ENCODE measurements at regions not wholly inside any gene's neighbourhood (a gene's known extent, or its start where the extent isn't known, plus 50 kb on each side); places are given as distances from the start of the nearest gene placed in this dataset.

DNA sequence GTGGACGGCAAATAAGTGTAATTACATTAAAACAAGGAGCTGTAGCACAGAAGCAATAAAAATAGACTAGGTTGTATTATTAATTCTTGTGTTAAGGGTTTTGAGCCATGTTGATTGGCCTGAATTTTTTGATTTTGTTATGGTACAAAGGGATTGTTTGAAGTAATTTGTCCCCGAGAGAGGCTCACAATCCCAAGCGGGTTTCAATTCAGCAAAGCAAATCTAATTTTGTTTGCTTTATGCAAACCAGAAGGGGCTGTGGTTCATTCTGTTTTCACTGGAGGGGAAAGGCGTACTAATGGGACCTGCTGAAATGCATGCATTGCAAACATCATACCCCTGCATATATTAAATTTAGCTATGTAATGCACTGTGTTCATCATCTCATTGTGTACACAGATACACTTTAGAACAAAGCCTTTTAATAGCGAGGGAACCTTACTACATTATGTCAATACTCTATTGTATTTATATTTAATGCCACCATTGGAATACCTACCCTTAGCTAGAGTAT is 379.5 kb upstream of the POU3F2 start:
- no peak for DNase-seq (ENCODE audit: low read depth, low spot score)

DNA sequence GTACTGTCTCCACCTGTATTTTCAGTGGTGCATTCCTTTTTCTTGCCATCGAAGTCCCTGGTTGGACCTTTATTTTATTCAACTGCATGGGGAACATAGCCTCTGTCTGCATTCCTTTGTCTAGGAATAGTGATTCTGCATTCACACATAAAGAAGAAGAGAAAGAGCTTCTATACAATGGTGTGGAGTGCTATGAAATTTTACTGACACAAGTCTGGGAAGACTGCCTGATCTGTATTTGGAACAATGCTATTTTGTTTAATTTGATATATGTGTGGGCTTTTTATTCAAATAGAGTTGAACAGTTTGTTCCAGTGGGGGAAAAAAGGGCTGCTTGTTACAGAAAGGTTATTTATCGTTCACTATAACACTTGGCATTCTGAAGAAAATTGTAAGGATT is 375.7 kb upstream of the POU3F2 start:
- no peak for DNase-seq (ENCODE audit: low read depth, low spot score)

DNA sequence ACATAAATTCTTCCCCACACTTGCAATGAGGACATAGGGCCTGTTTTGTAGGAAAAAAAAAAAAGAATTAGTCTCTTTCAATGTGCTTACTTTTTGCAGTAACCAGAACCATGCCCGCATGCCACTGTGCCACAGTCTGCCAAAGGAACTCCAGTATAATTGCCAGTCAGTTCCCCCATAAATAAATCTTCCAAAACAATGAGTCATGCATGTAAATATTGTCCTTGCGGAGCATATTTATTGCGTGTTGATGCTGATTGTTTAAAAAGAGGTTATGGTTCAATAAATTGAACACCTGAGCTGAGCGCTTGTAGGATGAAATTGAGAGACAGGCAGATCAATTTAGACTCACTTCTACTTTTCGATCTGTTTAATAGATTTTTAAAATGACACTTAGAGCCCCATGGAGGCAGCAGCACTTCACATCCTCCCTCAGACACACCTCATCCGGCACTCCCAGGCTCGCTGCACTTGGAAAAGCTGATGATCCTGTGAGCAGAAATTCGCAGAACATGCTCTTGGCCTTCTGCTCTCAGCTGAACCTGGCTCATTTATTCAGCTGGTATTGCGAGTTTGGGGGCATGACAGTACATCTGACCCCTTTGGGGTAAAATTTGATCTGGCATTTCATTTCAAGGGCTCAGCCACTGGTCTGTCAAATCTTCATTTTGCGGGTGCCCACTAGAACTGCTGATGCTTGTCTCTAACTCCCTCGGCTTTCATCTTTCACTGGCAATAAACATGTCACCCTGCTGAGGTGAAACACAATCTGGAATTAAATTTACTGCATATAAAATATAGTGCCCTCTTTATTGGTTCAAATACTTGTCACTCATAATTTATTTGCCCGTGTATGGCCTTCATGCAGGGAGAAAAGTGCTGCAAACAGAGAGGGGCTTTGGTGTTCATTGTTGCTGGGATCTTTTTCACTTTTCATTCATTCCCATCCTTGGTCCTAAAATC is 371.1 kb upstream of the POU3F2 start:
- DNase-seq (ENCODE audit: low read depth, low spot score): no peak

DNA sequence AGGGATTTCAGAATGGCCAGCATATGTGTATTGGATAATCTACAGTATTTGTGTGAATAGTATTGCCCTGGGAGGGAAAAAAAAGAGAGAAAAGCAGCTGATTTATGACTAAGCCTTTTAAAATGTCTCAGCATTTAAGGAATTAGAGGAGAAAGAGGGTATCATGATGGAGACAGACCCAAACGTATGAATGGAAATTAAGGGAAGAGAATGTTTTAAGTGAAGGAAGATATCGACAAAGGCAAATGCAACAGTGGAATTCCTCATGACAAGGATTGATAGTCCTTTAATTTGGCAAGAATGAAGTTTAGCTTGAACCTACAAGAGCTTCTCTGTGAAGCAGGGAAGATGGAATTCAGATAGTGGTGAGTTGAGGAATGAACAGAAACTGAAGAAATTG is 367.3 kb upstream of the POU3F2 start:
- no peak for DNase-seq (ENCODE audit: low read depth, low spot score)

DNA sequence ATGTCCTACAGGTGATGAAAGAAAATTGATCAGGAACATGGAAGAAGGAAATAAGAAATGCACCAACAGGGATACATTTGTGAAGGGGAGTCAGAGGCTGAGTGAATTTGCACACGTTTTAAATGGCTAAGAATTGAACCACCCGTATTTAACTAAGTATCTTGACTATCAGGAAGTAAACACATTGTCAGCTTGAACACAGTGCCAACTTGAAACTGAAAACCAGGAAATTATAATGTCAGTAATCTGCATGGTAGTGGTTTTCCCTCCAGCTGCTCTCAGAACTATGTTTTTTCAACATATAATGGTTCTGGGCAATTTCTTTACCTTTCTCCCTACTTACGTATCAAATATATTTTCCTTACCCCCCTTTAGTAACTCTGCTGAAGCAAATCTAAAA is 366.5 kb upstream of the POU3F2 start:
- DNase-seq (ENCODE audit: low read depth, low spot score): no peak

DNA sequence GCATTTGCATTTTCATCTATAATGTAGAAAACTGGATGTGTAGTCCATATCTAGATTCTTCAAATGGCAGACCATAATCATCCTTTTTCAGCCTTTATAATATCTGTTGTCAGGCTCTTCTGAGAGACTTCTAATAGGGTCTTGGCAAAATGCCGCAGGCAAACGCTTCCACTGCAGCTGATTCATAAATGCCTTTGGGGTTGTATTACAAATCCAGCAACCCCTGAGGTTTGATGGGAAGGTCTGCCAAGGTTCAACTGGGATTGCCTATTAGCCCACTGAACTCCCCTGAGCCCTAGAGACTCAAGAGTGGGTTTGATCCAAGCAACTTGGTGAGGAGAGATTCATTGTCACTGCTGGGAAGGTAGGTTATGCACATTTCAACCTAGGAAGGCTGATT is 365.2 kb upstream of the POU3F2 start:
- DNase-seq (ENCODE audit: low read depth, low spot score): no peak

DNA sequence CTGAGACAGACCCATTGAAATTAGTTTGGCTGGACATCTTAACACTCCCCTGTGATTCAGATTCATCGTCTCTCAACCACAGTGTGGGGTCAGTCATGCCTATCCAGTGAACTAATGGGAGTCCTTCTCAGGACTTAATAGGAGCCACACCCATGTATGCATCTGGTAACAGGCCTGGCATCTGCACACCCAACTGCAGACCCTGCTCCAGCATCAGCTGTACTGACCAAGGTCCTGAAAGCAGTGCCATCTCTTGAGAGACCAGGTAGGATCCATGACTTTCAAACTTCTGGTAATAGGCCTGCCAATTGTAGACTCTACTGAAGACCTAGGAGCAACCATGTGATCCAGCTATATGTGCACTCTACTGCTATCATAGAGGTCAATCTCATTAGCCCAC is 363.6 kb upstream of the POU3F2 start:
- no peak for DNase-seq (ENCODE audit: low read depth, low spot score)

DNA sequence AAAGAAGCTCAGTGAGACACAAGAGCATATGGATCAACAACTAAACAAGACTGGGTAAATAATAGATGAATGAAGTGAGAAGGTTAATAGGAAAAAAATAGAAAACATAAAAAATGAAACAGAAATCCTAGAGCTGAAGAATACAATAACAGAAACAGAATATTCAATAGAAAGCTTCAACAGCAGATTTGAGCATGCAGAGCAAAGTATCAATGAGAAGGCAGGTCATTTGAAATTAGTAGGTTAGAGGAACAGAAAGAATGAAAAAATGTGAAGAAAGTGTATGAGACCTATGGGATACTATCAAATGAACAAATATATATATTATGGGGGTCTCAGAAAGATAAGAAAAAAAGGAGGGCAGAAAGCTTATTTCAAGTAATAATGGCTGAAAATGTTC is 362.9 kb upstream of the POU3F2 start:
- no peak for DNase-seq (ENCODE audit: low read depth, low spot score)

DNA sequence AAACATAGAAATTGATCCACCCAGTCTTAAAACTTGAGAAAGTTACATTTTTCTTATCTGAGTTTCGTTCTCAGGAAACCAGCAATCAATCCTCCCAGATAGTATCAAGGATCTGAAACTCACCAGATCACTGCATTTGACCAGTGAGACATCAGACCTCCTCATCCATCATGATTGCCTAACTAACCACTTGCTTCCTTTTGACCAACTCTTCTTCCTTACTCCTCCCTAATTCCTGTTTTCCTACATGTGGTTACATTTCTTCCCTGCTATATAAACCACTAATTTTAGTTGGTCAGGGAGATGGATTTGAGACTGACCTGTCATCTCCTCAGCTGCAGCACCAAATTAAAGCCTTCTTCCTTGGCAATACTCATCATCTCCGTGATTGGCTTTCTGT is 357.1 kb upstream of the POU3F2 start:
- DNase-seq (ENCODE audit: low read depth, low spot score): no peak

DNA sequence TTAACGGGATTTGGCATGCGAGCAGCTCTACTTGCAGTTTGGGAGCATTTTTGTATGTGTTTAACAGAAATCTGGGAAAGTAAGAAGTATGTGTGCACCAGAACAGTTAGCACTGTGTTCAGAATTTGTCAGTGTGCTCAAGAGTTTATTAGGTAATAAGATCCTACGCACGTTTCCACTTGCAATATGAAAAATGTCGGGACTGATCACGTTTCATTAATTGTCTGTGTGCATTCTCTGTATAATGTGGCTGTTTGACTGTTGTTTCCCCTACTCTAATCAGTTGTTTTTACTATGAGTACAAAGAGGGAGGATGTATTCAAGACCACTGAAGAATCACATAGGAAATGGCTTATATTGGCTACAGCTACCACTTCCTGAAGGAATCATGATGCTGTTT is 349.7 kb upstream of the POU3F2 start:
- no peak for DNase-seq (ENCODE audit: low read depth, low spot score)

DNA sequence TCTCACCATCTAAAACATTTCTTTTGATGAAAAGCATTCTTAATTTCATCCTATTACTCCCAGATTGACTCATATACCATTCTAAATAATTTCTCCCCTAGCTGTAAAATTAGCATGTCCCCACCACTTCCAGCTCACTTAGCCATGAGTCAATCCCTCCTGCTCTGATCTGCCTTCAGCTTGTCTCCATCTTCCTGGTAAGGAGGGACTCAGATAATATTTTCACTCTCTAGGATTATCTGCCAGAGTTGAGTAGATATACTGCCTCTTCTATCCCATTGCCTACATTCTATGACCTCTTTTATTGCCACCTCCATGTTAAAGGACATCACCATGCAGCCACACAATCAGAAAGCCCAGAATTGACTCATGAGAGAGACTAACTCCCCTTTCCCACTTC is 348.8 kb upstream of the POU3F2 start:
- no peak for DNase-seq (ENCODE audit: low read depth, low spot score)

DNA sequence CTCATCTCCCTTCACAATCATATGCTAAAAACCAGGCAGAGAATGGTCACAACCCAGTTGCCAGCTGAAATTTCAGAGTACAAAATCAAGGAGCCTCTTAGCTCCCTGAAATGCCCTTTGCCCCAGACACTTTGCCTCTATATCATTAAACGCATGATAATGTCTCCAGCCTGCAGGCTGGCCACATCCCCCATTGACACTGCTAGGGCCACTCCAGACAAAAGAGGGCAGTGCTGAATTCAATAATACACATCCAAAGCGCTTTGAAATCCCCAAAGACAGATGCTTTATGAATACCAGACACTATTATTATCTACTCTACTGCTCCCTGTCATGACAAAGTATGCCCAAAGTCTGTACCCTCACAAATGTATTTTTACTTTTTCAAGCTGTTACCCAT is 348.3 kb upstream of the POU3F2 start:
- no peak for DNase-seq (ENCODE audit: low read depth, low spot score)

DNA sequence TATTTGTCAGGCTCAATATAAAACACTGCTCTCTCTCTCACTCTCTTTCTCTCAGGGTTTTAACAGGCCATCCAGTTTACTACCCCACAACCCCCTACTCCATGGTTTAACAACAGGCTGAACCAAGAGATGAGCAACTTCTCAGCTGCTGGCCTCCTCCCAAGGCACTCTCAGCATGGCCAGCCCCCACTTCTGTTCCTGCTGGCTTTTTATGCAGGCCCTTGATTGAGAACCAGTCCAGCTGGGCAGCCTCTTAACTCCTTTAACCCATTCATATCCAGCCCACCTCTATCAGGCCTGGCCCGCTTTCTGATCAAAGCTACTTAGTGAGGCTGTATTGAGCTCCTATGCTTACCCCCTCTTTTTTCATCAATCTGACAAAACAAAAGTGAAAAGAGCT is 346.8 kb upstream of the POU3F2 start:
- no peak for DNase-seq (ENCODE audit: low read depth, low spot score)

DNA sequence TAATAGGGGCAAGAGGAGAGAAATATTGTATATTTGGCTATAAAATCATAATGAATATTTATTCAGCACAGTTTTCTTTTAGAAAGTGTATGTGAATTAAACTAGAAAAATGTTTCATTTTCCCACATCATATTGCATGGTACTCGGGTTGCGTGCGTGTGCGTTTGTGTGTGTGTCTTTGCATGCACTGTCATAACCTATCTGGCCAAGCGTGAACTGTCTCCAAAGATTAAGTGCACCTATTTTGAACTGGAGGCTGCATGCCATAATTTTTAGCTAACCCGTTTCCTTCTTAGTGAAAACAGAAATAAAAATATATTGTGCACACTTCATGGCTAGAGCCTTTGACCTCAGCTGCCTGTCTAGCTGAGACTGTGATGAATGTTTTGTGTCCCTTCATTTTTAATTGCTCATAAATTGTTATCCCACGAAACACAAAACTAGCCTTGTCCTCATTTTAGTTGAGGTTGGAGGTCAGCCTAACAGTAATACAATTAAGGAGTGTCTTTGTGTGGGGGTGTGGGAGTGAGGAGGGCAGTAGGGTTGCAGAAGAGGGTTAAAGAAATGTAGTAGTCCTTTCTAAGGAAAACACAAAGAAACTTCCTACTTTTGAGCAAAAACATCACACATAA is 336.1 kb upstream of the POU3F2 start:
- DNase-seq (ENCODE audit: low read depth, low spot score): no peak

DNA sequence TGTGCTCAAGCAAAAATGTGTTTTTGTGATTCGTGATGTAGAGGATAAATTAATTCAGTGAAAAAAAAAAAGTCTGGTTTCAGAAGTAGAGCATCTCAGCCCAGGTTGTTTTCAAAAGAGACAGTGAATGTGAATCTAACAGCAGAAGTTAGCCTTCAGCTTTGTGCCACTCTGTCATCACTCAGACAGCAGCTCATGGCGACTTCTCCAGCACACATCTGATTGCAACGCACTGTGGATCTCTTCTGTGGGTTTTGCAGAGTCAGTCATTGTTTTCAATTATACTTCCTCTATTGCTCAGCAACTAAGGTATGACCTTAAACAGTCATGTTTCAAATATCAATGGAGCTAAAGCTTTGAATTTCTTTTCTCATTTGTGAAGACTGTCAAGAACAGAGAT is 335.5 kb upstream of the POU3F2 start:
- no peak for DNase-seq (ENCODE audit: low read depth, low spot score)

DNA sequence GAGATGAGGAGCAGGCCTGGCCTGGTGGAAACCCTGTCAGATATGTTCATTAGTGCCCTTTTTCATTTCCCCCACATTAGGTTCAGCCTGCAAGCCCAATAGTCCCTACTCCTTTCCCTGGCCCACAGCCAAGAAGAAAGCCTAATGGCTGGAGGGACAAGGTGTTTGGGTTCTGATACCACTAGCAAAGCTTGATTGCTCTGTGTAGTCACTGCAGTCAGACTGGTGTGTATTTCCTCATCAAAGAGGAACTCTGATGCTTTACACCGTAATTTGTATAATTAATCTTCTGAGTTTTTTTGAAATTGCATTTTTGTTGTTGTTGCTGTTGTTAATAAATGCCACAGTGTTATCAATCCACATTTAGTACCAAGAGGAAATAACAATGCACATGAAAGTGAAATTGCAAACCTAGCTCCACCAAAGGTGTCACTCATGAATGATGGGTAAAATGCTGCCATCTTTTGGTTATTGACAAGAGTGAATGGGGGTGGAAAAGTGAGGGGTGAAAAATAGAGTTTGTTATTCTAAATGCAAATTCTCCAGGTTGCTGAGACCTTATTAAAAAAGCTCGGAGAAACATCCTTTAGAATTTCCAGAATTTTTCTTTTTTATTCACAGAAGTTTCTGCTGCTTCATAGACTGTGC is 320.2 kb upstream of the POU3F2 start:
- DNase-seq (ENCODE audit: low read depth, low spot score): no peak

DNA sequence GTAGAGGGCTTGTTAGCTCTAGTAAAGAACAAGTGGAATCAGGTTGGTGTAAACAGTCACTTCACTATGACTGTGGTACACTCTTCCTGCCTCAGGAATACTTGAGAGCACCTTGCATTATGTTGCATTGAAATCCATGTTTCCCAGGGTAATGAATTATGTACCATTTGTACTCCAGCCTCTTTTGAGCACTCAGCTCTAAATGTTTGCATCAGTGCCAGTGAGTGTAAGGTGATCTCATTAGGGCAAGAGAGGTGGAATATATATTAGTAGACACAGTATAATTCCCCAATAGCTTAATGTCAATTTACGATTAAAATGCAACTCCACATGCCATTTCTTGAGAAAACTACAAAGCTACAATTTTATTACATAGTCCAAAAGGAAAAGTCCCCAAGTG is 319.6 kb upstream of the POU3F2 start:
- DNase-seq (ENCODE audit: low read depth, low spot score): no peak

DNA sequence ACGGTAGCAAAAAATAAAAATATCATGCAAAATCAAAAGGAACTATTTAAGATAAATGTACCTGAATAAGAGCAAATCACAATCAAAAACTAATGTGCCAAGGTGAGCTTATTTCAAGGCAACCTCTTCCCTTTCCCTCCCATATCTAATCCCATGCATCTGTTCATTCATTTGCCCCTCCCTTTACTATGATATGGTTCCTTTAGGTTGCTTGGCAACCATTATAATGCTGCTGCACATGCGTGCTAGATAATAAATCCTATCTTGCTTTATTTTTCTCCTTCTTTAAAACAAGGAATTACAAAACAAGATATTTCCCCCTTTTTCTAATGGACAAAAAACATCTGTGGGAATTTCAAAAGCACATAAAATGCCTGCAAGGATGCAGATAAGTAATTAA is 318.2 kb upstream of the POU3F2 start:
- no peak for DNase-seq (ENCODE audit: low read depth, low spot score)

DNA sequence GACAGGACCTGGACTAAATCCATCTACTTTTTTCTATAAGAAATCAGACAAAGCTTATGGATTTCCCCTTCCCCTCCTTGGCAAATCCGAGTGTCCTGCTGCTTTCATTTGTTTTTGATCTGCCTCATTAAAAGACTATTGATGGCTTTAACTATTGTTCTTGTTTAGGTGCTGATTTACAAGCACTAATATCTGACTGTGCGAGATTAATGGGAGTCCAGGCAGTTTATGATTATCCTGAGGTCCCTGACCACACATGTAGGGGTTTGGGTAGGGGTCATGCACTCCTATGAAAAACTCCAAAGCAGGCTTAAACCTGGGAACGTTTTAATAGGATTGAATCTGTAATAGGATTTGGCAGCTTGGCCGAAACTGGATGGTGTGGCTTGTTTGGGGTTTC is 317.5 kb upstream of the POU3F2 start:
- no peak for DNase-seq (ENCODE audit: low read depth, low spot score)

DNA sequence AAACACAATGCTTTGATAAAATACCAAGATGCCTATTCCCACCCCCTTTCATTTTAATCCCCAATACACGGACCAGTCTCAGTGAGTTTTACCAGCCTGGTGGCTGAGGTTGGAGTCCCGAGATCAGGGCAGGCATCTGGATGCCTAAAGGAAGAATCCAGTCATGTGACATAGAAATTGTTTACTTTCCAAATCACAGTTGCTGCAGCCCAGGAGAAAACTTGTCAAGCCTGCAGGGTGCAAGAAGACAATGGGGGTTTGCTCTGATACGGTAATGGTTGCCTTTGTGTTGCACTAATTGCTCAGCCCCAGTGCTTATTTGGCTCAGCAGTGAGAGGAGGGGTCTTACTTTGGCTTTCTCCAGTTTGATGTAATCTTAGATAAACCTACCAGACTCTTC is 308.5 kb upstream of the POU3F2 start:
- DNase-seq (ENCODE audit: low read depth, low spot score): no peak

DNA sequence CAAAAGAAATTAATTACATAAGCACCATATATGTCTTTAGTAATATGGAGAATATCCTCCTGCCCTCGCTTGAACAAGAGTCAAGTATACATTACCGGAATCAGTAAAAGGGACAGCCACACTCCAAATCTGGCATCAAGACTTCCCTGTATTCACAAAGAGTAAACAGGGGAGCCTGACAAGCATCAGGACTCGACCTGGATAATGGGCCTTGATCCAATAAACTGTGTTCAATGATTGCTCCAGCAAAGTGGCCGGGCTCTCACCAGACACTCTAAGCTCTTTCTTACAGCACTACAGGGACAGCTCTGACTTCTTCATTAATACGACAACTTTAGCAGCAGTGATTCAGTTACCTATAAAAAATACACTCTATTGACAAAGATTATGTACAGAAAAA is 307.9 kb upstream of the POU3F2 start:
- no peak for DNase-seq (ENCODE audit: low read depth, low spot score)

DNA sequence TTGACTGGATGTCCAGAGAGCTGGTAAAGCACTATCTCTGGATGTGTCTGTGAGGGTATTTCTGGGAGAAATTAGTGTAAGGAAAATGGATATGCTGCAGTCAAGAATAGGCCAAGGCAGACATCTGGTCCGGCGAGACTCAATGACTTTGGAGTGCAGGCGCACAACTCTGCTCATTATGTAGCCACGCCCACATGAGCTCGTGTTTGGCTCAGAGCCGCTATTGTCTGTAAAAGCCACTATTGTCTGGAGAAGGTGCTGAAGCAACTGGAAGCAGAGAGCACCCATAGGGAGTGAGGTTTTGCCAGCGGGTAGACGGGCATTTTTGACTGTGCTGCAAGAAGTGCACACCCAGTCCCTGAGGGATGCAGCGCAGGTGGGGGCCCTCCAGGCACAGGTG is 305.0 kb upstream of the POU3F2 start:
- no peak for DNase-seq (ENCODE audit: low read depth, low spot score)

DNA sequence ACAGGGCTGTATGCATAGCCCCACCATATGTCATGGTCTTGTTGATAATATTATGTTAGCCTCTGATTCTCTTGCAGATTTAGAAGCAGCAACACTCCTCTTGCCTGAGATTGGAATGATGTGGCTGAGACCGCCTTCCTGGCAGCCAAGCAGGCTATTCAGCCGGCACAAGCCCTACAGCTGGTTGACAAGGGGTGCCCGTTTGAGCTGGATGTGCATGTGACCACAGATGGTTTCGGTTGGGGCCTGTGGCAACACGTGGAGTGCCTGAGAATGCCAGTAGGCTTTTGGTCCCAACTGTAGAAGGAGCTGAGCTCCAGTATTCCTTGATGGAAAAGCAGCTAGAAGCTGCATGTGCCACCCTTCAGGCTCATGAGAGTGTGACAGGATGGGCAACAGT is 303.6 kb upstream of the POU3F2 start:
- no peak for DNase-seq (ENCODE audit: low read depth, low spot score)

Data from brain pericyte (primary cell).